ENCODE measurements at regions not wholly inside any gene's neighbourhood (a gene's known extent, or its start where the extent isn't known, plus 50 kb on each side); places are given as distances from the start of the nearest gene placed in this dataset.
"Not testable (repeated sequence)": the region's sequence is repeated elsewhere in the genome, so short reads cannot be mapped to it uniquely, and the experiment has no call there.

DNA sequence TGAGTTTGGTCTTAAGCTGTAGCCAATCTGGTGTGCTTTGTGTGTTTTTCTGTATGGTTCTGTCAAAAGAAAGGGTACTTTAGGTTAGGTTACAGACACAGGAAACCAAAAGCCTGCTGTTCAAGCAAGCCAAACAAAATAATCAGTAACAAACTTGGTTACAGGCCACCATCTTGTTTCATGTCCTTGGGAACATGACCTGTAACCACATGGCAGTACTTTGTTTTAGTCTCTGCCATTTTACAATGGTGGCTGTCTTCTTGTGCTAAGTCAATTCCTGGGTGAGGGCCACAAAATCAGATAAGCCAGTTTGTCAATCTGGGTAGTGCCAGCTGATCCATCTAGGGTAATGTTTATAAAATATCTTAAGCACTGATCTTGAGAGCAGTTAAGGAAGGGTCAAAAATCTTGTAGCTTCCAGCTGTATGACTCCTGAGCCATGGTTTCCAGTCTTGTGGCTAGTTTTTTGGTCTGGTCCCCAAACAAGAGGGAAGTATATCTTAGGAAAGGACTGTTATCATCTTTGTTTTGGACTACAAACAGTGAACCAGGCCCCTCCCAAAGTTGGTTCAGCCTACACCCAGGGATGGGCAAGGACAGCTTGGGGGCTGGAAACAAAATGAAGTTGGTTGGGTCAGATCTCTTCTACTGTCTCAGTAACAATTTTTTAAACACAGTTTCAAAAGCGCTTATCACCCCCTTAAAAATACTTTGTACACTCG is 90.0 kb downstream of the IGLL5 start:
- DNase-seq (ENCODE audit: low read depth): no peak

DNA sequence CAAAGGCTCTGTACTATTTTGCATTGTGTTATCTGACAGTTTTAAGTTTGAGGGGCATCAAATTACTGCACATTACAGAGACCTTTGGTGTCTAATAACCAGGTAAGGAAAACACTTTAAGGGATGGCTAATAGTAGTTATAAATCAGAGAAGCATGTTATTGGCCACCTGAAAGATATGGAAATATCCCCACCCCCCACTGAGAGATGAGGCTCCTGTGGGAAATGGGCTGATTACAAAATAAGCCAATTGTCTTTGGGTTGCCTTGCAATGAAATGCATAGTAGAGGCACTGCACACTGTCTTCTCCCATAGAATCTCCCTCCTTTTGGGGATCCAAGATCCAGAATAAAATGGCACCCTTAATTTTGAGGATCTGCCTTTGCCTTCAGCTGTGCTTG is 91.0 kb downstream of the IGLL5 start:
- DNase-seq (ENCODE audit: low read depth): no peak

DNA sequence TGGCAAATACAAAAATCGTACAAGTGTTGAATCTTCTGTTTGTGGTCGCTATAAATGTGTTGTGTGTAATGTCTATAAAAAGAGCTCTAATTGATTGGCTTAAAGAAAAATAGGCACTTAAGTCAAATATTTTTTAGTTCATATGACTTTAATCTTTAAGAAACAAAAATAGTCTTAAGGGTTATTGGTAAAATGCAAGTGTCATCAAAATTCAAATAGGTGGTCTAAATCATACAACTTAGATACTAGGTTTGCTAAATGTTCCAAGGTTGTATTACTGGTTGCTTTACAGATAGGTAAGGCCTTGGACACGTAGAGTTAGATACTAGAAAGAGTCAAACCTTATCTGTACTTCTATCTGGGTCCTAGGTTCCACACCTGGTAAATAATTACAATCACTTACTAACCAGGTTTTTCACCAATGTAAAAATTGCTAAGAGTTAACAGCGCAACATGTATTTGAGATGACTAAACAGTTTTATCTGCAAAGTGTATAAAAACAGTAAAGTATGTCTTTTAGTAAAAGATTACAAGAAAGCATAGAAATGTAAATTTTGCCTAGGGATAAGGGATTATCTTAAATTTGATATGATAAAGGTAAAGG is 91.1 kb upstream of the GNAZ start:
- DNase-seq (ENCODE audit: low read depth): no peak

DNA sequence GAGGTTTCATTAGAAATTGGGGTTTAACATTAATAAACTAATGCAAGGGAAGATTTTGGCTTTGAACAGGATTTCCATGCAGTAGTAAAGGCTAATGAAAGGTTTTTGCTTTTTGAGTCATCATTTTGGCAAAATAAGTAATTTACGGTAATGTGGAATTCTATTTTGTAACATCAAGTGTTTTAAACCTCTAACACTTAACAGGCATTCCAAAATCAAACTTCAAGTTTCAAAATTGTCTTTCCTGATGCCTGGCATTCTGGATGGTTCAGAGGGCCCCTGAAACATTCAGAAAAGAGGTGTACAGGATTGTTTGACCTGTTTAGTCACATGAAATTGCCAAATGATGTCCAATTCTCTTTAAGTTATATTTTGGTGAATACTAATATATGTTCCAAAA is 90.4 kb upstream of the GNAZ start:
- DNase-seq (ENCODE audit: low read depth): no peak

DNA sequence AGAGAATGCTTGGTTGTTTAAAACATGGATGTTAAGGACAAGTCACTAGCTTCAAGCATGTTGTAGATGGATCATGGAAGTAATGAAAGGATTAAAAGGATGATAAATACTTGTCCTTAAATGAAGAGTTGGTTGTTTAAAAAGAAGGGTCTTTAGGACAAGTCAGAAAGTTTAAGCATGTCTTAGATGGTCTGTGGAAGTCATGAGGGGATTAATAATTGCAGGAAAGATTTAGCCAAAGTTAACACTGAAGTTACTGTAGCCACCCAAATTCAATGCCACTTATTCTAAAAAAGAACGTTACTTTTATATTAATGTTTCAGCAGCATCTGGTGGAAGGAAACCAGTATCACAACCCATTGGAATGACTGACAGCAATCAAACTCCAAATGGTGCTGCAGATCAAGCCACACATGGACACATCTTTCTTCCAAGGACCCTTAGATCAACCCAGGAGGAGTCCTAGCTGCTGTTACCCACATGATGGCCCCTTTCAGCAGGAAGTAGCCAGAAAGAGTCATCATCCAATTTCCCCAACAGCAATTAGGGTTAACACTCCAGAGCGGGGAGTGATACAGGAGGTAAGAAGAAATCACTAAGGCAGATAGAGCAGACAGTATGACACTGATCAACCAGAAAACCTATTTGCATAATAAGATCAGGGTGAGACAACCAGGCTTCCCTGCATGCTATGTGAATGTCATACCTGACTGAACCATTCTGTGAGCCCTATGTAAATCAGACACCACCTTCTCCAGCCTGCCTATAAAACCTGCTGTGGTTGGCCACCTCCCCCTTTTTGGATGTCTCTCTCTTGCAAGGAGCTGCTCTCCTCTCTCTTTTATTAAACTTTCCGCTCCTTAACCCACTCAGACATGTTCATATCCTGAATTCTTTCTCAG is 88.4 kb upstream of the GNAZ start:
- no peak for DNase-seq (ENCODE audit: low read depth)

DNA sequence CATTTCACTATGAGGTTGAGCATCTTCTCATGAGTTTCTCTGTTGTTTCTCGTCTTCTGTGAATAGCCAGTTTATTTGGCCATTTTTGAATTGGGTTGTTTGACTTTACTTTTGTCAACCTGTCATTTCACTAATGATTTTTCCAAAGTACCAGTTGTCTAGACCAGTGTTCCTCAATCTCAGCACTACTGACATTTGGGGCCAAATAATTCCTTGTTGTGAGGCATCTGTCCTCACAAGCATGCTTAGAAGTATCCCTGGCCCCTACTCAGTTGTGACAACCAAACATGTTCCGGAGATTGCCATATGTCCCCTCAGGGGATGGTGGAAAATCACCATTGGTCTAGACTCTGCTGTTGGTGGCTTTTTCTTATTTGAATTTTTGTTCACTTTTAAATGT is 87.7 kb upstream of the GNAZ start:
- DNase-seq (ENCODE audit: low read depth): no peak

DNA sequence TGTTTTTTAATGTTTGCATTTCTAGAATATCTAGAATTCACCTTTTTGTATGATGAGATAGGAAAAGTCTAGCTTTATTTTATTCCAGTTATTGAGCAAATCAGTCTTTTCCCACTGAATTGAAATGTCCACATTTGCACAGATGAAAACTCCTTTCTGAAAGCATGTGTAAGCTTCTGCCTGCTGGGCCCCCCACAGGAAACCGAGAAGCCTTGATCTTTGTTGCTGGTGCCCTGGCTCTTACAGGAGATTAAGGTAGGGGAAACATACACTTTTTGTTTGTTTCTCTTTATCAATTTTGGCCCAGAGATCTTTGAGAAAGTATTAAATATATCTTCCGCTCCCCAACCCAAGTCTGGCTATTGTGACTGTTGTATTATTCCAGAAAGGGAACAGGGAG is 87.2 kb upstream of the GNAZ start:
- no peak for DNase-seq (ENCODE audit: low read depth)

DNA sequence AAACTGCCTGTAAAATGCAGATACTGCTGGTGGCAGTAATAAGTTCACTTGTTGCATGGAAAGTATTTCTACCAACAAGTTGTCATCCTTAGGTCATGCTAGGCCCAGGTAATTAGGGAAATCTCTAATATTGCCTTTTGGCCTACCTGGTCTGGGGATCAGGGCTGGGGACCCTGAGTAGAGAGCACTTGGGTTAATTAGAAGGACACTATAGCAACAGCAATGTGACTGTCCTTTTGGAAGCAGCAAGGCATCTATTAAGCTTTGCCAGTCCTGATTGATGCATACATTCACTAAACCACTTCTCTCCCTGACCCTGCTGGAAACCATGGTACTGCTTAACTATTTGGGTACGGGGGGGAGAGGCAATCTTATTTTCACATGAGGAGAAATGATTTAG is 86.5 kb upstream of the GNAZ start:
- DNase-seq (ENCODE audit: low read depth): no peak

DNA sequence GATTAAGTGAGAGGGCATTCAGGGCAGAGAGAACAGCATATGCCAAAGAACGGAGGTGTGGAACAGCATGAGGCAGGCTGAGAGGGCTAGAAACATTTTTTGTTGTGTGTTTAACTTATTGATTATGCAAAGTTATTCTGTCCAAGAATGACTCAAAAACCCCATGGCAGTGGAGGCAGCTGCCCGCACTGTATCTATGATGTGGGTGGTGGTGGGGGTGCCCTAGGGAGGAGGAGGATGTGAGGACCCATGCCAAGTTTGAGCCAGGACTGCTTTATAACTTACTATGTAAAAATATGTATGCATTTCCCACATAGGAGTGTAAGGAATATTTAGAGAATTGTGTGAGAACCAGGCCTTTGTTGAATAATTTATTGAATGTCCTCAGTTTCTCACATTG is 85.4 kb upstream of the GNAZ start:
- DNase-seq (ENCODE audit: low read depth): no peak

DNA sequence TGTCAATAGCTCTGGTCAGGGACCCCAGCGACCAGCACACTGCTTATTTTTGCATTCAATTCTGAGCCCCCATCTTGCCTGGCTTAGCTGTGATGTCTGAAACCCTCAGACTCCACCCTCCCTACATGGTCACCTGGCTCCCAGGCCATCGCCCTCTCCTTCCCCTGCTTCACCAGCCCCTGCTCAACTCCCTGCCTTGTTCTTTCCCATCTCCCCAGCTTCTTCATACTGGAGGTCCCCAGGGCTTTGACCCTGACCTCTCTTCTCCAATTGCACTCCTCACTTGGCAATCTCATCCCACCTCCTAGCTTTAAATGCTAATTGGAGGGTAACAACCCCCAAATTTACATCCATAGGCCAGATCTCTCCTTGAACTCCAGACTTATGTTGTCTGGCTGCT is 84.3 kb upstream of the GNAZ start:
- DNase-seq (ENCODE audit: low read depth): no peak

DNA sequence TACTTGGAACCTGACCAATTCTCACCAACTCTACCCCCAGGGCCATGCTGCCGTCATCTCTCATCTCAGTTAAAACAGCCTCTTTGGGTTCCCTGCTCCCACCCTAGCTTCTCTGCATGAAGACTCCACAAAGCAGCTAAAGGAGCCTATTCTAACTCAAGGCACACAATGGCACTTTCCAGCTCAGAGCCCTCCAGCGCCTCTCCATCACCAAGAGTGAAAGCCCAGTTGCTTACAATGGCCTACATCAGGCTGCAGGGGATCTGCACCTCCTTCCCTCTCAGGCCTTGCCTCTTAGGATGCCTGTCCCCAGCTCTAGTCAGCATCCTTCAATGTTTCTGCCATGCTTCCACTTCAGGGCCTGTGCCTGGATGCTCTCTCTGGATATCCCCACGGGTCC is 83.7 kb upstream of the GNAZ start:
- no peak for DNase-seq (ENCODE audit: low read depth)

DNA sequence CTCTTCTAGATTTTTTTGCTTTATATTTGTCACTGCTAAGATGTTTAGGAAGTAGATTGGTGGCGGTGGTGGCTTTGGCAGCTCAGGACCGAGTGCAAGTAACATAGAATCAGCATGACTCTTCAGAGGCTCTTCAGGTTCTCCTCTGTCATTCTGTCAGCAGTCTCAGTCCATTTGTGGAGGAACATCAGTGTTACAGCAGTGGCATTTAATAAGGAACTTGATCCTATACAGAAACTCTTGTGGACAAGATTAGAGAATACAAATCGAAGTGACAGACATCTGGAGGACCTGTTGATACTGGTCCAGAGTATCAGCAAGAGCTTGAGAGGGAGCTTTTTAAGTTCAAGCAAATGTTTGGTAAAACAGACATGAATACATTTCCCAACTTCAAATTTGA is 82.2 kb upstream of the GNAZ start:
- no peak for DNase-seq (ENCODE audit: low read depth)

DNA sequence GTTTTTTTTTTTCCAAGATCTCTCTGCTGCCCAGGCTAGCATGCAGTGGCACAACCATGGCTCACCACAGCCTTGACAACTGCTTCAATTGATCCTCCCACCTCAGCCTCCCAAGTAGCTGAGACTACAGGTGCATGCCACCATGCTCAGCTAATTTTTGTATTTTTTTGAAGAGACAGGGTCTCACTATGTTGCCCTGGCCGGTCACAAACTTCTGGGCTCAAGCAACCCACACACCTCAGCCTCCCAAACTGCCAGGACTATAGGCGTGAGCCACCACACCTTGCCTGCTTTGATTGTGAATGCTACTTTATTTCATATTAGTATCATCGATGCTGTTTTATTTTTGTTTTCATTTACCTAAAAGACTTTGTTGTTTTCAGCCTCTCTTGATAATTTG is 81.5 kb upstream of the GNAZ start:
- no peak for DNase-seq (ENCODE audit: low read depth)

DNA sequence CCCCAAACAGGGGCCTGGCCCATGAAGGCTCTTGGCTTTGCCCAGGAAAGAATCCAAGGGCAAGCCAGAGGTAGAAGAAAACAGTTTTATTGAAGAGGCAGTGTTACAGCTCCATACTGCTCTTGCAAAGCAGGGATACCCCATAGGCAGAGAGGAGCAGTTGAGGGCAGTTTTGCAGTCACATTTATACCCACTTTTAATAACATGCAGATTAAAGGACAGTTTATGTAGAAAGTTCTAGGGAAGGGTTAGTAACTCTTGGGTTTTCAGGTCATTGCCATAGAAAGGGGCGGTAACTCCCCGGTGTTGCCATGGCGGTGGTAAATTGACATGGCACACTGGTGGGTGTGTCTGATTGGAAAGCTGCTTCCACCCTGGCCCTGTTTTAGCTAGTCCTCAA is 80.5 kb upstream of the GNAZ start:
- no peak for DNase-seq (ENCODE audit: low read depth)

DNA sequence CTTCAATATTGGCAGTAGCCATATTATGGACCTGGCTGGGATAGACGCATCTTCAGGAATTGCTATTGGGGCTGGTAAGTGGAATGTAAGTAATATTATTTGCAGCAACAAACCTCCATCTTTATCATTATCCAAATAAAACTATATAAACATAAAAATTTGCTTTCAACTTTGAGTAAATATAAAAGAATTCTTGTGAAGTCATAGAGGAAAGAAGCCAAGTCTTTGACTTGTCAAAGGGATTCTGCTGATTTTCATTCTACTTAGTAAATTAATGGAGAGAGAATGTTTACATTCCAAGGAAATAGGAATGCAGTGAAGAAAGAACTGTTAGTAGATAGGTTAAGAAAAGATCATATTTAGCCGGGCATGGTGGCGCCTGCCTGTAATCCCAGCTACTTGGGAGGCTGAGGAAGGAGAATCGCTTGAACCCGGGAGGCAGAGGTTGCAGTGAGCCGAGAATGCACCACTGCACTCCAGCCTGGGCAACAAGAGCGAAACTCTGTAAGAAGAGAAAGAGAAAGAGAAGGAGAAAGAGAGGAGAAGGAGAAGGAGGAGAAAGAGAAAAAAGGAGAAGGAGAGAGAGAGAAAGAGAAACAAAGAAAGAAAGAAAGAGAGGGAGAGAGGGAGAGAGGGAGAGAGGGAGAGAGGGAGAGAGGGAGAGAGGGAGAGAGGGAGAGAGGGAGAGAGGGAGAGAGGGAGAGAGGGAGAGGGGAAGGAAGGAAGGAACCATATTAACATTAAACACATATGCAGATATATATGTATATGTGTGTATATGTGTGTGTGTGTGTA is 79.4 kb upstream of the GNAZ start:
- DNase-seq (ENCODE audit: low read depth): not testable (repeated sequence)

DNA sequence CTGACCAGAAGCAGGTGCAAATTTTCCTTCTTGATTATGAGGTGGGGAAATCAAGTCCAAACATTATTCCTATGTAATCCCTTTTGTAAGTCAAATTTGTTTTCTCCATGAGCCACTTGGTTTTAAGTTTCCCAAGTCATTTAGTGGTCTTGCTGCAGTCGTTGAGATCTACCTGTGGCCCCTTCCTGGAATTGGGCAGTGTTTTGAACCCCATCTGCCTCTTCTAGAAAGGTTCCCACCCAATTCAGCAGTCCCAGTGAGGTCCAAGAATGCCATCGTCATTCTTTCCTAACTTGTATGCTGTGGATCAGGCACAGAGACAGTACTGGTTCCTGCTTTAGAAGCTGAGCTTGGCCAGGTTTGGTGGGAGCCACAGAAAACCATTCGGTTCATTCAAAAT is 77.8 kb upstream of the GNAZ start:
- DNase-seq (ENCODE audit: low read depth): no peak

DNA sequence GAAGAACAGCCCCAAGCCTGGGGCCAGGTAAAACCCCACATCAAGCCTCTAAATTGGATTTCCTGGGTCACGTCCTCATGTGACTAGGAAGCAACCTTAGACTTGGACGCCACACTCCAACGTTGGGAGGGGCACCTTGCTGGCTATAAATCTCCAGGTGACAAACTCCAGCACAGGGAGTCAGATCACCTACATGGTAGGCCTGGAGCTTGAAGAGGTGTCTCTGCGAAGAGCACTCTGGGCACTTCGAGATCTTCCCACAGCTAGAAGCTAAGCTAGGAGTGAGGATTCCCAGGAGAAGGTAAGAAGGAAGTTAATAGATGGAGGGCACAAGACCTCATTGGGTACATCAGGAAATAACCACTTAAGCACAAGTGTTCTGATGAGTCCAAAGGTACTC is 77.1 kb upstream of the GNAZ start:
- DNase-seq (ENCODE audit: low read depth): no peak

DNA sequence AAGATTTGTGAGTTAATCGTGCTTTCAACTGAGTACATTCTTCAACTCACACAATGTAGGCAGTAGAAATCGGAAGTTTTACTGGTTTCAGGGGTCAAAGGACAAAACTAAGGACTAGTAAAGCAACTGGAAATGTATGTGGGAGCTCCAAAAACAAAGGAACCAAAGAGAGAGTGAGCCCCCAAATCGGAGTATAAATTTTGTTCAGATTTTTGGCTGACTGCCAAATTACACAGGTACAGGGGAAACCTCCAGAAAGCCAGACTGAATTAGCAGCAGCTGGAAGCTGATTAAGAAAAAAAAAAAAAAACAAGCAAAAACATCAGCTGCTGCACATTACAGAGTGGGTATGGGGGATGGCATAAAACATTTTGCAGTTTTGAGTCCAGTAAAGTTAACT is 75.2 kb upstream of the GNAZ start:
- DNase-seq (ENCODE audit: low read depth): no peak

DNA sequence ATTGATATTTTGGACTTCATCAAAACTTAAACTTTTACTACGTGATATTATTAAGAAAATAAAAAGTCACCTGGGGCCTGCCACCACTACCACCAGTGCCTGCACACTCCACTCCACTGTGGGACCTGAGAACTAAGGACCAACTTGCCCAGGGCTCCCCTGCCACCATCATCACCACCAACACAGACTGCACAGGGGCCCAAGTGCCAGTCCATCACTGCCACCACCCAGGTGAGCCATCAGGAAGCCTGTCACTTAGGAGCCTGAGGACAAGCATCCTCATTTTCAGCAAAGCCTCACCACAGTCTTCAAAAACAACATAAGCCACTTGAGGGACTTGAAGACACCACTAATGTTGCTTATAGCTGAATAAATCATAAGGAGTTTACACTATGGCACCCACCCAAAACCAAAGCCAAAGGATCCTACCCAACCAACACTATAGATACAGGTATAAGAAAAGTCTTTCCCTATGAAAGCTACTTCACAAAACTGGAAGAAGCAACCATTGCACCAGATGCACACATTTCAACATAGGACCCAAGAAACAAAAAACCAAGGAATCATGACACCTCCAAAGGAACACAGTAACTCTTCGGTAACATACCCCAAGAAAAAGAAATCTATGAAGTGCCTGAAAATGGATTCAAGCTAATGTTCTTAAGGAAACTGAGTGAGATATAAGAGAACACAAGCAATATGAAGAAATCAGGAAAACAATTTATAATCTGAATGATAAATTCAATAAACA is 73.6 kb upstream of the GNAZ start:
- DNase-seq (ENCODE audit: low read depth): no peak

DNA sequence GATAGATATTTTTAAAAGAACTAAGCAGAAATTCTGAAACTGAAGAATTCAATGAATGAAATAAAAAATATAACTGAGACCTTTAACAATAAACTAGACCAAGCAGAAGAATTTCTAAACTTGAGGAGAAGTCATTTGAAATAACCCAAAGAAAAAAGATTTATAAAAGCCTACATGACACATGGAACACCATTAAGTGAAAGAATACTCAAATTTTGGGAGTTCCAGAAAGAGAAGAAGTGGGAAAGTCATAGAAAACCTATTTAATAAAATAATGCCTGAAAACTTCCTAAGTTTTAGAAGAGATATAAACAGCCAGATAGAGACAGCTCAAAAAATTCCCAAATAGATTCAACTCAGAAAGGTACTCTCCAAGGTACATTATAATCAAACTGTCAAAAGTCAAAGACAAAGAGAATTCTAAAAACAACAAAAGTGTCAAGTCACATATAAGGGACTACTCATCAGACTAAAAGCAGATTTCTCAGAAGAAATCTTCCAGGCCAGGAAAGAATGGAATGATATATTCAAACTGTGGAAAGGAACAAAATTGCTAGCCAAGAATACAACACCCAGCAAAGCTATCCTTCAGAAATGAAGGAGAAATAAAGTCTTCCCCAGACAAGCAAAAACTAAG is 72.9 kb upstream of the GNAZ start:
- no peak for DNase-seq (ENCODE audit: low read depth)

DNA sequence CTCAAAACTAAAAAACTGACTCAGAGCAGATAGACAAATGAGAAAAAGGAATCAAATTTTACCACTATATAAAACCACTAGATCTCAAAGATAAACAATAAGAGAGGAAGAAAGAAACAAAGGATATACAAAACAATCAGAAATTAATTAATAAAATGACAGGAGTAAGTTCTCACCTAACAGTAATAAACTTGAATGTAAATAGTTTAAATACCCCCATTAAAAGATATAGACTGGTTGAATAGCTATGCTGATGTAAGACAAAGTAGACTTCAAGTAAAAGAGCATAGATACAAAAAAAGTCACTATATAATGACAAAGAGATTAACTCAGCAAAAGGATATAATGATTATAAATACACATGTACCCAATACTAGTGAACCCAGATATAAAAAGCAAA is 72.3 kb upstream of the GNAZ start:
- DNase-seq (ENCODE audit: low read depth): no peak
